AG10803 (cell line): ENCODE measurements at regions not wholly inside any gene's neighbourhood (a gene's known extent, or its start where the extent isn't known, plus 50 kb on each side); places are given as distances from the start of the nearest gene placed in this dataset.

Experiments
- DNase-seq: peaks from one replicate; pipeline ENCODE4 v3.0.0; 2010; ENCODE audit warnings: low read depth
- H3K4me3 ChIP-seq: 2 replicates; pipeline ENCODE4 v1.5.1; 2011; ENCODE audit warnings: mild to moderate bottlenecking, low read length, control low read depth
- TF ChIP-seq, protein P1 (sequence below): conservative IDR thresholded peaks from 2 replicates; pipeline ENCODE4 v1.5.1; 2011; ENCODE audit warnings: mild to moderate bottlenecking, low read length, control low read depth, inconsistent platforms

DNA sequence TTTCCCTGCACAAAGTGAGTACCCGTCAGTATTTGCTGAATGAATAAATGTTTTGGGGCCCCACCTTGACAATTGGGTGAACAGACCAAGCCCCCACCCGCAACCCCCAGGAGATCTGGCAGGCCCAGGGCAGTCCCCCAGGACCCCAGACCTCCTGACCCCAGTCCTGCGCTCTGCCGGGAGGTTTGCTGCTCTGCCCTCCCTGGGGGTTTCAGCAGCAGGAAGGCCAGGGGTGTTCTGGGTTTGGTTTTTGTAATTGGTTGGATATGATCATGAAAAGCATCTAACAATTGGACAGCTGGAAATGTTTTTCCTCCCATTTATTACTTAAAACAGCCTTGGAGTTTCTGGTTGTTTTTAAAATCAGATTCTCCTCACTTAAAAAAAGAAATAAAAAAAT is 193.8 kb downstream of the URI1 start:
- no peak for DNase-seq
- TF ChIP-seq, protein P1, sequence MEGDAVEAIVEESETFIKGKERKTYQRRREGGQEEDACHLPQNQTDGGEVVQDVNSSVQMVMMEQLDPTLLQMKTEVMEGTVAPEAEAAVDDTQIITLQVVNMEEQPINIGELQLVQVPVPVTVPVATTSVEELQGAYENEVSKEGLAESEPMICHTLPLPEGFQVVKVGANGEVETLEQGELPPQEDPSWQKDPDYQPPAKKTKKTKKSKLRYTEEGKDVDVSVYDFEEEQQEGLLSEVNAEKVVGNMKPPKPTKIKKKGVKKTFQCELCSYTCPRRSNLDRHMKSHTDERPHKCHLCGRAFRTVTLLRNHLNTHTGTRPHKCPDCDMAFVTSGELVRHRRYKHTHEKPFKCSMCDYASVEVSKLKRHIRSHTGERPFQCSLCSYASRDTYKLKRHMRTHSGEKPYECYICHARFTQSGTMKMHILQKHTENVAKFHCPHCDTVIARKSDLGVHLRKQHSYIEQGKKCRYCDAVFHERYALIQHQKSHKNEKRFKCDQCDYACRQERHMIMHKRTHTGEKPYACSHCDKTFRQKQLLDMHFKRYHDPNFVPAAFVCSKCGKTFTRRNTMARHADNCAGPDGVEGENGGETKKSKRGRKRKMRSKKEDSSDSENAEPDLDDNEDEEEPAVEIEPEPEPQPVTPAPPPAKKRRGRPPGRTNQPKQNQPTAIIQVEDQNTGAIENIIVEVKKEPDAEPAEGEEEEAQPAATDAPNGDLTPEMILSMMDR = no peak
- H3K4me3 ChIP-seq = no peak overlapping the region

DNA sequence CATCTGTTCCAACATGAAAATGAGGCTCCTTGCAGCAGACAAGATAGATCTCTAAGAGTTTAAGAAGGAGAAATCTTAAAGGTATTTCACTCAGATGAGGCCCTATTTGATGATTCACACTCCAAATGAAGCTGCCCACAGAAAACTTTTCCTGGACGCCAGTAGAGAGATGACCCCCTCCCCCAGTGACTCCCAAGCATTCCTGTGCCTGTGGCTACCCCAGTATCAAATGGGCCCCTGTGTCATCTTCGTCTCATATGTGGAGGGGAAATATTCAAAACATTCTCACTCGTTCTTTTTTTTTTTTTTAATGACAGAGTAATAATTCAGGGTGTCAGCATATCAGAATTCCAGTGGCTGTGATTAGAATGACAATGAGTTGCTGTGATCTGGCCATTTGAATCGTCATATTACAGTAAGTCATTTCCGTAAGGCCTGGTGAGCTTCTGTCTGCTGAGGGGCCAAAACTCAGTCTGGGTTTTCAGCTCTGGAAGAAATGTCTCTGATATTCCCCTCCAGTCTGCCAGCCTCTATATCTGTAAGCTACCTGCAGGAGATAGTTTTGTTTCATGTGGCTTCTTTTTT is 194.7 kb downstream of the URI1 start:
- no peak overlapping the region for H3K4me3 ChIP-seq
- TF ChIP-seq, protein P1 = no peak
- DNase-seq = peak; percentile 3

DNA sequence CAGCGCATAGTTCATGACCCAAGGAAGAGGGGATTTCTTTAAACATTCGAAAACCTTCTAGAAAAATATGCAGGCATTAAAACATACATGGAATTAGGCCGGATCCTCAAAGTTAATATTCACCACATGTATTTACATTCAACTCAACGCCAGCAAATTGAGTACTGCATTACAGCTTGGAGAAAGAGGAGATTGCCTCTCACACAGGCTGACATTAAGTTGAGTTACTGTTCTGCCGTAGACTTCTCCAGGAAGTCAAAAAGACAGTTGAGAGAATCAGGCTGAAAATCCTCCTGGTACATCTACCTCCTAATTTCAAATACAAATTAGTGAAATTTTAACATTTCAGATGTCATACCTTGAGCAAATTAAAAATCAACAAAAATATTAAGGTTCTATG is 195.7 kb downstream of the URI1 start:
- TF ChIP-seq, protein P1 = no peak
- no peak for DNase-seq
- H3K4me3 ChIP-seq = no peak overlapping the region

DNA sequence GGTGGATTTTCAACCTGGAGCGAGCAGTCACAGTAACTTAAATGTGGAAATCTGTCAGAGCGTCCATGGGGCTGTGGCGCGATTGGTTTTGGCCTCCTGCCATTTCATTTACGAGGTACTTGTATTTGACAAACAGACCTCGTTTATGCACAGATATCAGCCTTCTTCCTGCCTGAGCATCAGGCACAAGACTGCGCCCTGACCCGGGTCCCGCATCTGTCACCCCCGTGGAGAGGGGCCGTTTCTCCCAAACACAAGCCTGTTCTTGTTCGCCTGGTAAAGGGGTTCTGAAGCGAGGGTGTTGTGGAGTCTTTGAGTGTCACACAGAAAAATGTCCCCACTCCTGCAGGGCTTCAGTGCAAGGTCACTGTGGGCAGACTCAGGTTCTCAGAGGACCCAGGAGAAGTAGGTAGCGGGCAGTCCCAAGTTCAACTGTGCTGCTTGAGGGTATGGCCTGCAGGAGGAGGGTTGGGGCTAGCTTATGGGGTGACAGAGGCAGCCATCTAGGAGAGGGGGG is 202.3 kb downstream of the URI1 start:
- DNase-seq = no peak
- H3K4me3 ChIP-seq = no peak overlapping the region
- TF ChIP-seq, protein P1 = no peak

DNA sequence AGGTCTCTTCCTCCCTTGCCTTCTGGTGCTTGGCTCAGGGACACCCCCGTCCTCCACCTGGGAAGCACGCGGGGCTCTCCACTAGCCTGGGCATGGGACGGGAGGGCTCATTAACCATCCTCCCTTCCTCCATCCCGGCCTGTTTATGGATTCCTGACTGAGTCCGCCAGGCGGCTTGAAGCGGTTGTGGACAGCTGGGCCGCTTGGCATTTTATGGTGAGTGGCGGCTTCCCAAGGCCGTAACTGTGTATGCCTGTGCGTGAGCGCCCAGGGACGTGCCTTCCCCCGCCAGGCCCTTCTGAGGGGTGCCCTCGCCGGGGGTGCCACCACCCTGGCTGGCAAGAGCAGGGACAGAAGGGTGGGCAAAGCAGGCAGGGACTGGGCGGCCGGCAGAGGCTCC is 202.8 kb downstream of the URI1 start:
- TF ChIP-seq, protein P1 = no peak
- no peak overlapping the region for H3K4me3 ChIP-seq
- no peak for DNase-seq

DNA sequence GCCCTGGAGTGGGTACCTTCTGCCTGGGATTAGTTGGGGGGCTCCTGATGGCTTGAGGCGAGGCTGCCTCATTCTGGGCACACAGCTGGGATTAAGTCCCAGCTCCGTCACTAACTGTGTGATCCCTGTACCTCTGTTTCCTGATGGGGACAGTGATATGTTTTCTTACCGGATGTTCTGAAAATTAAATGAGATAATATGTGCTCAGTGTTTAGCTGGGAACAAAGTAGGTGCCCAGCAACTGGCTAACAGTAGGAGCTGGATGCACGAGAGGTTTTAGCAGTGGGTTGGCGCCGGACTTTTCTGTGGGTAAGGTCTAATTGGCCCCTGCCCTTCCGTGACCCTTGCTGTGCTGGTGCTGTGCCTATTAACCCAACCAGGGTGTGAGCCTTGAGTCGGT is 203.4 kb downstream of the URI1 start:
- no peak for DNase-seq
- TF ChIP-seq, protein P1 = no peak
- H3K4me3 ChIP-seq = no peak overlapping the region

DNA sequence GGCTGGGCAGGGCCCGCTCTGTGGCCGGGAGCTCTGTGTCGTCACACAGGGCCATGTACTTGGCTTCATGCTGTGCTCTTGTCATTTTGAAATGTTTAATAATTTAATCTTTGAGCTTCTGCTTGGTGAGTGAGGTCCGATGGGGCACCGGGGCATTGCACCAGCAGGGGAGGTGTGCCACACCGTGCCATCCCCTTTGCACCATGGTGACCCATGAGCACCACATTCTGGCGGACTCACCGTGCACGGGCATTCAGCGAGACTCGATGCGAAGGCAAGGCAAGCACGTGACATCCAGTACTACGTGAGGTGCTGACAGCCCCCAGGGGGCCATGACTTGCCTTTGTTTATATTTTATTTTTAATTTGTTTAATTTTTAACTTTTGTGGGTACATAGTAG is 204.3 kb downstream of the URI1 start:
- no peak for DNase-seq
- H3K4me3 ChIP-seq = no peak overlapping the region
- TF ChIP-seq, protein P1 = no peak
